ENCODE measurements at regions not wholly inside any gene's neighbourhood (a gene's known extent, or its start where the extent isn't known, plus 50 kb on each side); places are given as distances from the start of the nearest gene placed in this dataset.

GRCh38 chr10:64762861-64763260 lies 1241.7 kb downstream of the REEP3 start:
- TF ChIP-seq YY1 (IDR thresholded peaks at IDR 0.05; ENCODE audit: insufficient read depth, insufficient read length) (no peak), SUZ12 (IDR thresholded peaks at IDR 0.05; ENCODE audit: extremely low read depth, insufficient read depth, insufficient read length) (no peak), ZNF274 (IDR thresholded peaks at IDR 0.05; ENCODE audit: low read depth, low read length) (no peak)

All from NT2/D1 (cell line).